ENCODE measurements at regions not wholly inside any gene's neighbourhood (a gene's known extent, or its start where the extent isn't known, plus 50 kb on each side); places are given as distances from the start of the nearest gene placed in this dataset.

- H3K36me3 ChIP-seq (ENCODE audit: insufficient read depth, low read length): no peaks in the 10 kb centered on the region
- H3K27ac ChIP-seq (ENCODE audit: low read depth, low read length): no peak overlapping the region
- no peaks in the 10 kb centered on the region for H4K20me1 ChIP-seq (ENCODE audit: insufficient read depth, low read length)
- H2AFZ ChIP-seq (ENCODE audit: low read depth, low read length): no peak overlapping the region
- H3K4me1 Mint-ChIP-seq (ENCODE audit: low read depth, unreplicated experiment): peaks cover 5% of the 10 kb centered on the region
- H3K9me3 Mint-ChIP-seq (ENCODE audit: unreplicated experiment): no peaks in the 10 kb centered on the region
- H3K4me2 ChIP-seq (ENCODE audit: low read length): no peak overlapping the region
- no peak overlapping the region for H3K4me3 ChIP-seq (ENCODE audit: insufficient read depth, low read depth, low read length)
- no peak overlapping the region for H3K9ac ChIP-seq (ENCODE audit: low read length)
- no peak overlapping the region for H3K27ac Mint-ChIP-seq (ENCODE audit: unreplicated experiment)
- DNase-seq (ENCODE audit: low read depth): no peak
- no peaks in the 10 kb centered on the region for H3K27me3 Mint-ChIP-seq (ENCODE audit: low read depth, unreplicated experiment)
- no peaks in the 10 kb centered on the region for H3K36me3 Mint-ChIP-seq (ENCODE audit: low read depth, unreplicated experiment)
- H3K4me3 Mint-ChIP-seq (ENCODE audit: unreplicated experiment): no peak overlapping the region
- no peaks in the 10 kb centered on the region for H3K4me1 ChIP-seq (ENCODE audit: insufficient read depth, low read length)
- peaks cover 2% of the 10 kb centered on the region for H3K27me3 ChIP-seq (ENCODE audit: insufficient read depth, low read length)
- H3K79me2 ChIP-seq (ENCODE audit: insufficient read depth, low read length): no peaks in the 10 kb centered on the region
- H3K9me3 ChIP-seq (ENCODE audit: insufficient read depth, low read depth, low read length): no peaks in the 10 kb centered on the region
- TF ChIP-seq CTCF (IDR thresholded peaks at IDR 0.05; ENCODE audit: insufficient read depth, low read depth, low read length): no peak
- TF ChIP-seq EZH2 (IDR thresholded peaks at IDR 0.05; ENCODE audit: insufficient read depth, low read length): no peak
- FAIRE-seq: no peak
Measured at GRCh38 chr9:7549249-7549648, 250.3 kb downstream of the DMAC1 start.

GRCh38 chr9:7546261-7546660 is 253.3 kb downstream of the DMAC1 start:
- Histone ChIP-seq H3K4me3 (ENCODE audit: insufficient read depth, low read depth, low read length) (no peak overlapping the region), H4K20me1 (ENCODE audit: insufficient read depth, low read length) (no peaks in the 10 kb centered on the region), H3K27ac (ENCODE audit: low read depth, low read length) (no peak overlapping the region), H3K9ac (ENCODE audit: low read length) (no peak overlapping the region), H3K27me3 (ENCODE audit: insufficient read depth, low read length) (peaks cover 2% of the 10 kb centered on the region), H3K4me2 (ENCODE audit: low read length) (no peak overlapping the region), H2AFZ (ENCODE audit: low read depth, low read length) (no peak overlapping the region), H3K9me3 (ENCODE audit: insufficient read depth, low read depth, low read length) (no peaks in the 10 kb centered on the region), H3K79me2 (ENCODE audit: insufficient read depth, low read length) (no peaks in the 10 kb centered on the region), H3K4me1 (ENCODE audit: insufficient read depth, low read length) (no peaks in the 10 kb centered on the region), H3K36me3 (ENCODE audit: insufficient read depth, low read length) (no peaks in the 10 kb centered on the region)
- H3K27me3 Mint-ChIP-seq (ENCODE audit: low read depth, unreplicated experiment): peaks cover 5% of the 10 kb centered on the region
- no peaks in the 10 kb centered on the region for H3K36me3 Mint-ChIP-seq (ENCODE audit: low read depth, unreplicated experiment)
- FAIRE-seq: no peak
- H3K9me3 Mint-ChIP-seq (ENCODE audit: unreplicated experiment): no peaks in the 10 kb centered on the region
- no peak overlapping the region for H3K4me3 Mint-ChIP-seq (ENCODE audit: unreplicated experiment)
- peaks cover 5% of the 10 kb centered on the region for H3K4me1 Mint-ChIP-seq (ENCODE audit: low read depth, unreplicated experiment)
- no peak for DNase-seq (ENCODE audit: low read depth)
- TF ChIP-seq CTCF (IDR thresholded peaks at IDR 0.05; ENCODE audit: insufficient read depth, low read depth, low read length) (no peak), EZH2 (IDR thresholded peaks at IDR 0.05; ENCODE audit: insufficient read depth, low read length) (no peak)
- no peak overlapping the region for H3K27ac Mint-ChIP-seq (ENCODE audit: unreplicated experiment)

GRCh38 chr9:7545371-7546165 is 254.0 kb downstream of the DMAC1 start:
- H3K36me3 Mint-ChIP-seq (ENCODE audit: low read depth, unreplicated experiment): no peaks in the 10 kb centered on the region
- FAIRE-seq (no peak), DNase-seq (ENCODE audit: low read depth) (no peak)
- peaks cover 6% of the 10 kb centered on the region for H3K27me3 Mint-ChIP-seq (ENCODE audit: low read depth, unreplicated experiment)
- H3K27ac Mint-ChIP-seq (ENCODE audit: unreplicated experiment): no peak overlapping the region
- Histone ChIP-seq H3K79me2 (ENCODE audit: insufficient read depth, low read length) (no peaks in the 10 kb centered on the region), H3K4me2 (ENCODE audit: low read length) (no peak overlapping the region), H3K9ac (ENCODE audit: low read length) (no peak overlapping the region), H3K27me3 (ENCODE audit: insufficient read depth, low read length) (peaks cover 2% of the 10 kb centered on the region), H2AFZ (ENCODE audit: low read depth, low read length) (no peak overlapping the region), H4K20me1 (ENCODE audit: insufficient read depth, low read length) (no peaks in the 10 kb centered on the region), H3K27ac (ENCODE audit: low read depth, low read length) (no peak overlapping the region), H3K36me3 (ENCODE audit: insufficient read depth, low read length) (no peaks in the 10 kb centered on the region), H3K9me3 (ENCODE audit: insufficient read depth, low read depth, low read length) (no peaks in the 10 kb centered on the region), H3K4me1 (ENCODE audit: insufficient read depth, low read length) (no peaks in the 10 kb centered on the region), H3K4me3 (ENCODE audit: insufficient read depth, low read depth, low read length) (no peak overlapping the region)
- peaks cover 5% of the 10 kb centered on the region for H3K4me1 Mint-ChIP-seq (ENCODE audit: low read depth, unreplicated experiment)
- no peak overlapping the region for H3K4me3 Mint-ChIP-seq (ENCODE audit: unreplicated experiment)
- no peaks in the 10 kb centered on the region for H3K9me3 Mint-ChIP-seq (ENCODE audit: unreplicated experiment)
- TF ChIP-seq CTCF (IDR thresholded peaks at IDR 0.05; ENCODE audit: insufficient read depth, low read depth, low read length) (no peak), EZH2 (IDR thresholded peaks at IDR 0.05; ENCODE audit: insufficient read depth, low read length) (no peak)

Measured in astrocyte (in vitro differentiated cells and primary cell).